LNCAP (cell line): ENCODE measurements at regions not wholly inside any gene's neighbourhood (a gene's known extent, or its start where the extent isn't known, plus 50 kb on each side); places are given as distances from the start of the nearest gene placed in this dataset.

Source experiments
- CTCF ChIP-seq: fragments of 450-650 bp; IDR thresholded peaks from 2 replicates; pipeline ENCODE4 v1.5.1; 2017; ENCODE audit warnings: mild to moderate bottlenecking

- TF ChIP-seq CTCF: no peak
These were observed 63.9 kb upstream of the VAV3 start for GRCh38 chr1:108028841-108029388.

- no peak for TF ChIP-seq CTCF
These were observed 62.4 kb upstream of the VAV3 start for GRCh38 chr1:108027389-108027788.

DNA sequence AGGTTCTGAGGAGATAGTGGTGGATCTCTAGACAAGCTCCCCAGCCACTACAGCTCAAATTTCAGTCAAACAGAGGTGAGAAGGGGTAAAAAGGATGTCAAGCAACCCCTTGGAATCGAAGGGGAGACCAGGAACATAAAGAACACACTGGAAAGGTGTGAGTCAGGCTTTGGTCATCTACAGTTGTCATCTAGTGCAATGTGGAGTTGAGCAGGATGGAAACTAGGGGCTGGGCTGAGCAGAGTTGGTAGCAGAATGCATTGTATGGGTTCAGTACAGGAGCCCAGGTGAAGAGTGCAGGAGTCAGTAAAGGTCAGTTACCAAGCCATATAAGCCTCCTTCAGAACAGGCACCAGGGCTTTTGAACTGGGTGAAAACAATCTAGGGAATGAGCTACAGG is 52.7 kb upstream of the VAV3 start:
- no peak for TF ChIP-seq CTCF

GRCh38 chr1:108016451-108016920 is 51.5 kb upstream of the VAV3 start:
- TF ChIP-seq CTCF: no peak
